ENCODE measurements at regions not wholly inside any gene's neighbourhood (a gene's known extent, or its start where the extent isn't known, plus 50 kb on each side); places are given as distances from the start of the nearest gene placed in this dataset.

- DNase-seq (ENCODE audit: low read depth in 1 of 2, low spot score in 1 of 2), result no peak
- FAIRE-seq, result no peak
- Histone ChIP-seq H3K4me1 (no peaks in the 10 kb centered on the region), H3K4me3 (no peak overlapping the region), H3K27ac (no peak overlapping the region), H3K9me3 (no peaks in the 10 kb centered on the region), H3K4me2 (no peak overlapping the region)
- CTCF ChIA-PET, result interaction anchor here (0.5 to 1.2 kb wide), 2 partner anchors 11 to 103 kb away, joined by 3 to 4 read pairs; no protein-coding TSS in a partner anchor
- 72% methylated on average over 3 of the region's 3 CpGs for WGBS (ENCODE audit: missing lambda C conversion rate)
- POLR2A ChIA-PET, result no interaction called here
- ATAC-seq, result no peak
- TF ChIP-seq JUNB (IDR thresholded peaks at IDR 0.05) (no peak), NPAS2 (CRISPR knock-in tag; IDR thresholded peaks at IDR 0.05; ENCODE audit: borderline replicate concordance) (no peak), ZC3H11A (IDR thresholded peaks at IDR 0.05) (no peak), EHMT2 (IDR thresholded peaks at IDR 0.05; ENCODE audit: low read depth) (no peak), SREBF2 (IDR thresholded peaks at IDR 0.05) (no peak), RCOR1 (IDR thresholded peaks at IDR 0.05; ENCODE audit: low read depth, low read length) (no peak), HOXB5 (CRISPR knock-in tag; IDR thresholded peaks at IDR 0.05) (no peak), CEBPB (IDR thresholded peaks at IDR 0.05) (no peak), ZNF302 (CRISPR knock-in tag; IDR thresholded peaks at IDR 0.05) (no peak), SMC3 (IDR thresholded peaks at IDR 0.05) (no peak), GATA3 (IDR thresholded peaks at IDR 0.05; ENCODE audit: borderline replicate concordance) (no peak), BCL3 (IDR thresholded peaks at IDR 0.05) (no peak), HOXA7 (CRISPR knock-in tag; IDR thresholded peaks at IDR 0.05) (no peak), FOSL2 (IDR thresholded peaks at IDR 0.05) (no peak), FOSL2 (CRISPR knock-in tag; IDR thresholded peaks at IDR 0.05) (no peak), CBX8 (IDR thresholded peaks at IDR 0.05) (no peak), NR3C1 (IDR thresholded peaks at IDR 0.05) (no peak)
- TF ChIP-seq, protein P1, sequence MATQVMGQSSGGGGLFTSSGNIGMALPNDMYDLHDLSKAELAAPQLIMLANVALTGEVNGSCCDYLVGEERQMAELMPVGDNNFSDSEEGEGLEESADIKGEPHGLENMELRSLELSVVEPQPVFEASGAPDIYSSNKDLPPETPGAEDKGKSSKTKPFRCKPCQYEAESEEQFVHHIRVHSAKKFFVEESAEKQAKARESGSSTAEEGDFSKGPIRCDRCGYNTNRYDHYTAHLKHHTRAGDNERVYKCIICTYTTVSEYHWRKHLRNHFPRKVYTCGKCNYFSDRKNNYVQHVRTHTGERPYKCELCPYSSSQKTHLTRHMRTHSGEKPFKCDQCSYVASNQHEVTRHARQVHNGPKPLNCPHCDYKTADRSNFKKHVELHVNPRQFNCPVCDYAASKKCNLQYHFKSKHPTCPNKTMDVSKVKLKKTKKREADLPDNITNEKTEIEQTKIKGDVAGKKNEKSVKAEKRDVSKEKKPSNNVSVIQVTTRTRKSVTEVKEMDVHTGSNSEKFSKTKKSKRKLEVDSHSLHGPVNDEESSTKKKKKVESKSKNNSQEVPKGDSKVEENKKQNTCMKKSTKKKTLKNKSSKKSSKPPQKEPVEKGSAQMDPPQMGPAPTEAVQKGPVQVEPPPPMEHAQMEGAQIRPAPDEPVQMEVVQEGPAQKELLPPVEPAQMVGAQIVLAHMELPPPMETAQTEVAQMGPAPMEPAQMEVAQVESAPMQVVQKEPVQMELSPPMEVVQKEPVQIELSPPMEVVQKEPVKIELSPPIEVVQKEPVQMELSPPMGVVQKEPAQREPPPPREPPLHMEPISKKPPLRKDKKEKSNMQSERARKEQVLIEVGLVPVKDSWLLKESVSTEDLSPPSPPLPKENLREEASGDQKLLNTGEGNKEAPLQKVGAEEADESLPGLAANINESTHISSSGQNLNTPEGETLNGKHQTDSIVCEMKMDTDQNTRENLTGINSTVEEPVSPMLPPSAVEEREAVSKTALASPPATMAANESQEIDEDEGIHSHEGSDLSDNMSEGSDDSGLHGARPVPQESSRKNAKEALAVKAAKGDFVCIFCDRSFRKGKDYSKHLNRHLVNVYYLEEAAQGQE (IDR thresholded peaks at IDR 0.05), result no peak
- TF ChIP-seq, protein P2, sequence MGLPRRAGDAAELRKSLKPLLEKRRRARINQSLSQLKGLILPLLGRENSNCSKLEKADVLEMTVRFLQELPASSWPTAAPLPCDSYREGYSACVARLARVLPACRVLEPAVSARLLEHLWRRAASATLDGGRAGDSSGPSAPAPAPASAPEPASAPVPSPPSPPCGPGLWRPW (IDR thresholded peaks at IDR 0.05), result no peak
- TF ChIP-seq, protein P3, sequence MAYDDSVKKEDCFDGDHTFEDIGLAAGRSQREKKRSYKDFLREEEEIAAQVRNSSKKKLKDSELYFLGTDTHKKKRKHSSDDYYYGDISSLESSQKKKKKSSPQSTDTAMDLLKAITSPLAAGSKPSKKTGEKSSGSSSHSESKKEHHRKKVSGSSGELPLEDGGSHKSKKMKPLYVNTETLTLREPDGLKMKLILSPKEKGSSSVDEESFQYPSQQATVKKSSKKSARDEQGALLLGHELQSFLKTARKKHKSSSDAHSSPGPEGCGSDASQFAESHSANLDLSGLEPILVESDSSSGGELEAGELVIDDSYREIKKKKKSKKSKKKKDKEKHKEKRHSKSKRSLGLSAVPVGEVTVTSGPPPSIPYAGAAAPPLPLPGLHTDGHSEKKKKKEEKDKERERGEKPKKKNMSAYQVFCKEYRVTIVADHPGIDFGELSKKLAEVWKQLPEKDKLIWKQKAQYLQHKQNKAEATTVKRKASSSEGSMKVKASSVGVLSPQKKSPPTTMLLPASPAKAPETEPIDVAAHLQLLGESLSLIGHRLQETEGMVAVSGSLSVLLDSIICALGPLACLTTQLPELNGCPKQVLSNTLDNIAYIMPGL (CRISPR knock-in tag; IDR thresholded peaks at IDR 0.05; ENCODE audit: borderline replicate concordance), result no peak
These were observed 104.1 kb downstream of the QPCT start for GRCh38 chr2:37448342-37449120.

GRCh38 chr2:37449761-37450296 lies 105.4 kb downstream of the QPCT start:
- no peak for DNase-seq (ENCODE audit: low read depth in 1 of 2, low spot score in 1 of 2)
- POLR2A ChIA-PET, result no interaction called here
- no peak for FAIRE-seq
- H3K4me1 ChIP-seq, result no peaks in the 10 kb centered on the region
- no peak overlapping the region for H3K27ac ChIP-seq
- WGBS (ENCODE audit: missing lambda C conversion rate), result 46% methylated on average over 8 of the region's 8 CpGs
- H3K9me3 ChIP-seq, result no peaks in the 10 kb centered on the region
- H3K4me3 ChIP-seq, result no peak overlapping the region
- no peak overlapping the region for H3K4me2 ChIP-seq
- ATAC-seq, result no peak
- CTCF ChIA-PET, result interaction anchor here (0.6 to 1.3 kb wide), 2 partner anchors 35 to 140 kb away, joined by 3 read pairs; no protein-coding TSS in a partner anchor
- no peak for TF ChIP-seq CHD2 (IDR thresholded peaks at IDR 0.05; ENCODE audit: low read length, partially characterized antibody)
- TF ChIP-seq PHF8 (IDR thresholded peaks at IDR 0.05; ENCODE audit: borderline replicate concordance, low read depth), result no peak
- no peak for TF ChIP-seq ZFP36 (IDR thresholded peaks at IDR 0.05; ENCODE audit: borderline replicate concordance, partially characterized antibody)
- TF ChIP-seq SMC3 (IDR thresholded peaks at IDR 0.05), result no peak
- TF ChIP-seq POLR2AphosphoS2 (conservative IDR thresholded peaks at IDR 0.05; ENCODE audit: low read length), result no peak
- no peak for TF ChIP-seq MAZ (IDR thresholded peaks at IDR 0.05; ENCODE audit: borderline replicate concordance, low read depth, low read length)
- TF ChIP-seq MYC (IDR thresholded peaks at IDR 0.05; ENCODE audit: borderline replicate concordance, low read length), result no peak
- no peak for TF ChIP-seq CBX8 (IDR thresholded peaks at IDR 0.05)
- TF ChIP-seq, protein P4, sequence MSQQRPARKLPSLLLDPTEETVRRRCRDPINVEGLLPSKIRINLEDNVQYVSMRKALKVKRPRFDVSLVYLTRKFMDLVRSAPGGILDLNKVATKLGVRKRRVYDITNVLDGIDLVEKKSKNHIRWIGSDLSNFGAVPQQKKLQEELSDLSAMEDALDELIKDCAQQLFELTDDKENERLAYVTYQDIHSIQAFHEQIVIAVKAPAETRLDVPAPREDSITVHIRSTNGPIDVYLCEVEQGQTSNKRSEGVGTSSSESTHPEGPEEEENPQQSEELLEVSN (IDR thresholded peaks at IDR 0.05; ENCODE audit: borderline replicate concordance, low read depth), result no peak
- TF ChIP-seq CEBPB (IDR thresholded peaks at IDR 0.05), result no peak
- TF ChIP-seq, protein P5, sequence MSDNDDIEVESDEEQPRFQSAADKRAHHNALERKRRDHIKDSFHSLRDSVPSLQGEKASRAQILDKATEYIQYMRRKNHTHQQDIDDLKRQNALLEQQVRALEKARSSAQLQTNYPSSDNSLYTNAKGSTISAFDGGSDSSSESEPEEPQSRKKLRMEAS (IDR thresholded peaks at IDR 0.05), result no peak
- no peak for TF ChIP-seq TP53 (CRISPR knock-in tag; IDR thresholded peaks at IDR 0.05)
- TF ChIP-seq EHMT2 (IDR thresholded peaks at IDR 0.05; ENCODE audit: low read depth), result no peak
- TF ChIP-seq FOSL2 (IDR thresholded peaks at IDR 0.05), result no peak
- TF ChIP-seq FOSL2 (CRISPR knock-in tag; IDR thresholded peaks at IDR 0.05), result no peak

Data from A549 (cell line).